Tibial nerve (tissue), 4 donors: ENCODE measurements at regions not wholly inside any gene's neighbourhood (a gene's known extent, or its start where the extent isn't known, plus 50 kb on each side); places are given as distances from the start of the nearest gene placed in this dataset.
"Not testable (repeated sequence)": the region's sequence is repeated elsewhere in the genome, so short reads cannot be mapped to it uniquely, and the experiment has no call there.

Experiments
- CTCF ChIP-seq, 5 experiments: fragments of 200-600 bp in 3 of 5; fragments of 450-650 bp in 2 of 5; sonication (generic) in 3 of 5; IDR thresholded peaks; one replicate each; pipeline ENCODE4 v1.5.1; 2016 to 2019; ENCODE audit warnings: antibody characterized with exemption in 5 of 5, mild to moderate bottlenecking in 3 of 5, moderate library complexity in 2 of 5
- EP300 ChIP-seq, 2 donors: sonication (generic); formaldehyde crosslinking; IDR thresholded peaks; one replicate each; pipeline ENCODE4 v1.6.1; 2017; ENCODE audit warnings: antibody characterized with exemption in 2 of 2, mild to moderate bottlenecking in 1 of 2

- not testable (repeated sequence) for TF ChIP-seq CTCF, EP300 (IDR thresholded peaks at IDR 0.05)
Observed at GRCh38 chr6:128575254-128575653, 54.9 kb upstream of the PTPRK start.
